HG03045 (cell line): ENCODE measurements at regions not wholly inside any gene's neighbourhood (a gene's known extent, or its start where the extent isn't known, plus 50 kb on each side); places are given as distances from the start of the nearest gene placed in this dataset.

Source experiments
- ATAC-seq: cut with Tn5 transposase; IDR thresholded peaks from one replicate; pipeline ENCODE4 v1.9.1; 2021; ENCODE audit warnings: mild to moderate bottlenecking, moderate library complexity; ENCODE audit not compliant: unreplicated experiment

- no peak for ATAC-seq
These were observed 211.3 kb downstream of the GPD2 start for GRCh38 chr2:156647377-156648010.

GRCh38 chr2:156648522-156648921 is 212.3 kb downstream of the GPD2 start:
- no peak for ATAC-seq

- no peak for ATAC-seq
These were observed 213.4 kb downstream of the GPD2 start for GRCh38 chr2:156649596-156649995.

GRCh38 chr2:156652691-156653090 is 216.5 kb downstream of the GPD2 start:
- no peak for ATAC-seq

GRCh38 chr2:156653675-156654074 is 217.5 kb downstream of the GPD2 start:
- no peak for ATAC-seq

- ATAC-seq = no peak
These were observed 221.6 kb downstream of the GPD2 start for GRCh38 chr2:156657809-156658208.

GRCh38 chr2:156659694-156660093 is 223.5 kb downstream of the GPD2 start:
- no peak for ATAC-seq

GRCh38 chr2:156663757-156664409 is 227.7 kb downstream of the GPD2 start:
- ATAC-seq = peak; percentile 69

GRCh38 chr2:156666130-156666785 is 230.1 kb downstream of the GPD2 start:
- no peak for ATAC-seq

GRCh38 chr2:156670104-156670503 is 233.9 kb downstream of the GPD2 start:
- ATAC-seq = no peak

GRCh38 chr2:156671706-156672361 is 235.7 kb downstream of the GPD2 start:
- ATAC-seq = no peak

- ATAC-seq = no peak
These were observed 236.6 kb downstream of the GPD2 start for GRCh38 chr2:156672556-156673332.

GRCh38 chr2:156673333-156673615 is 237.1 kb downstream of the GPD2 start:
- no peak for ATAC-seq

GRCh38 chr2:156673981-156674380 is 237.8 kb downstream of the GPD2 start:
- ATAC-seq = no peak

GRCh38 chr2:156675896-156676295 is 239.7 kb downstream of the GPD2 start:
- ATAC-seq = no peak

- ATAC-seq = no peak
These were observed 243.6 kb downstream of the GPD2 start for GRCh38 chr2:156679820-156680219.

GRCh38 chr2:156680266-156680665 is 244.1 kb downstream of the GPD2 start:
- no peak for ATAC-seq

- no peak for ATAC-seq
These were observed 250.9 kb downstream of the GPD2 start for GRCh38 chr2:156687126-156687525.

GRCh38 chr2:156687715-156688114 is 251.5 kb downstream of the GPD2 start:
- no peak for ATAC-seq

GRCh38 chr2:156689939-156690338 is 253.8 kb downstream of the GPD2 start:
- no peak for ATAC-seq

GRCh38 chr2:156691014-156691413 is 254.8 kb downstream of the GPD2 start:
- no peak for ATAC-seq
